ENCODE measurements at regions not wholly inside any gene's neighbourhood (a gene's known extent, or its start where the extent isn't known, plus 50 kb on each side); places are given as distances from the start of the nearest gene placed in this dataset.
"Not testable (repeated sequence)": the region's sequence is repeated elsewhere in the genome, so short reads cannot be mapped to it uniquely, and the experiment has no call there.

DNA sequence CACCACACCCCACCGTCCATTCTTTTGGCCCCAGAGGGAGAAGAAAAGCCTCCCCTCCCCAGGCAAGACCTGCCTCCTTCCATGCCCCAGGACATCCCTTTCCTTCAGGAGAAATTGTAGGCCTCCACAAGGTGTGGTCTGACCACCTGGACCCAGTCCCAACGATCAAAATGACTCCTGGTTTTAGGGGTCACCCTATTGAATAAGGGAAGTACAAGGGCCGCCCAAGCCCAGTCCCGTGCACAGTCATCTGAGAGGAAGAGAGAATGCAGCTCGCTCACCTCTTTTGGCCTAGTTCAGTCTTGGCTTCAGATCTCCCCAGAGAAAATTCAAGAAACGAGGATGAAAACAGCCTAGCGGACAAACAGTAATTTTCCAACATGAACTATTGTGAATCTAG lies 249.1 kb downstream of the UACA start:
- intact Hi-C loops (cut with DNase I), result no loop called here
- ATAC-seq, result no peak
- no peak for DNase-seq

DNA sequence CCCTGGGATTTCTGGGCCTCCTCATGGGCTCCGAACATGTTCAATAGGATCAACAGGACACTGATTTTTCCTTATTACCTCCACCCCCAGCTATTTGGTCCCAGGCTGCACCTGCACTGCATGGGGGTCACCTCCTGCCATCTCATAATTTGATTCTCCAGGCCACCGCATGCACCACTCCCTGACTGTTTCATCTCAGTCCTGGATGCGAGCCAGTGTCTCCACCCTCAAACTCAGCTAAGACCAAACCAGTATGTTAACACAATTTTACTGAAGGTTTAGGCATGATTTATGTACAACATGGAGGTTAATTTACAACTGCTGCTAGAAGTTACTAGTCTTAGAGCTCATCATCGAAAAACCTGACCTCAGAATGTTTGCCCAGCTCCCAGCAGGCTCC lies 249.5 kb downstream of the UACA start:
- ATAC-seq (no peak), DNase-seq (no peak)

DNA sequence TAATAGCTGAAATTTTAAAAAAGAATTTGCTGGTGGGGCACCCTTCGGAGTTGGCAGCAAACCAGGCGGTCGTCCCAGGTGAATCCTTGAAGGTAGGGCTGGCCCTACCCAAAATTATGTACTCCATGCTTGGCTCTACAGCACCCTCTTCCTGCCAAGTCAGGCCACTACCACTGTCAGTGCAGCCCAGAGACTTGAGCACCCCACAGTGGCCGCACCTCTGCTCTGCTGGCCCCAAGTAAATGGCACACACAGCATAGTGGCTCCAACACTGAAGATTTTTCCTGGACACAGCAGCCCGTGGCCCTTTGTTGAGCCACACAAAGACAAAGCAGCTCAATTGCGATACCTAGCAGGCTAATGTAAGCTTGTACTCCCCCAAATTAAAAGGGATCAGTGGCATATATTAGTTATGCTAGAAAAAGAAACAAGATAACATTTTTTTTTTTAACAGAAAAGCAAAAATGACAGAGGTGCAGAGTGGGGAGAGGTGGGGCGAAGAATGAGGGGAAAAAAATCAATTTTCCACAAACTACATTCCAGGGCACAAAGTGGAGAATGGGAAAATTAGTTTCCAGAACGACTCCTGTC lies 250.5 kb downstream of the UACA start:
- intact Hi-C loops (cut with DNase I), result no loop called here
- no peak for DNase-seq
- peak; percentile 30 to 43 for ATAC-seq

More for the DNA sequence above, 249.5 kb downstream of the UACA start:
- intact Hi-C loops (cut with DNase I), result no loop called here

DNA sequence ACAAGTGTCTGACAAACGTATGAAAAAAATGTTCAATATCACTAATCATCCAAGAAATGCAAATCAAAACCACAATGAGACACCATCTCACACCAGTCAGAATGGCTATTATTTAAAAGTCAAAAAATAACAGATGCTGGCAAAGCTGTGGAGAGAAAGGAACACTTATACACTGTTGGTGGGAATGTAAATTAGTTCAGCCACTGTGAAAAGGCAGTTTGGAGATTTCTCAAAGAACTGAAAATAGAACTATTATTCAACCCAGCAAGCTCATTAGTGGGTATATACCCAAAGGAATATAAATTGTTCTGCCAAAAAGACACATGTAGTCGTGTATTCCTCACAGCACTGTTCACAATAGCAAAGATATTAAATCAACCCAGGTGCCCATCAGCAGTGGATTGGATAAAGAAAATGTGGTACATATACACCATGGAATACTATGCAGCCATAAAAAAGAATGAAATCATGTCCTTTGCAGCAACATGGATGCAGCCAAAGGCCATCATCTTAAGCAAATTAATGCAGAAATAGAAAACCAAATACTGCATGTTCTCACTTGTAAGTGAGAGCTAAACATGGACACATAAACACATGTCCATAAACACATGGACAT lies 251.3 kb downstream of the UACA start:
- ATAC-seq, result not testable (repeated sequence)

DNA sequence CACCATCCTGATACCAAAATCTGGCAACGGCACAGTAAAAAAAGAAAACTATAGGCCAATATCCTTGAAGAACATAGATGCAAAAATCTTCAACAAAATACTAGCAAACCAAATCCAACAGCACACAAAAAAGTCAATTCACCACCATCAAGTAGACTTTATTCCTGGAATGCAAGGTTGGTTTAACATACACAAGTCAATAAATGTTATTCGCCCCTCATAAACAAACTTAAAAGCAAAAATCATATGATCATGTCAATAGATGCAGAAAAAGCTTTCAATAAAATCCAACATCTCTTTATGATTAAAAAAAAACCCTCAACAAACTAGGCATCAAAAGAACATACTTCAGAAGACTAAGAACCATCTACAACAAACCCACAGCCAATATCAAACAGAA lies 252.9 kb downstream of the UACA start:
- no peak for DNase-seq
- intact Hi-C loops (cut with DNase I), result no loop called here

More for the DNA sequence above, 251.3 kb downstream of the UACA start:
- intact Hi-C loops (cut with DNase I); DNase-seq: not testable (repeated sequence)

DNA sequence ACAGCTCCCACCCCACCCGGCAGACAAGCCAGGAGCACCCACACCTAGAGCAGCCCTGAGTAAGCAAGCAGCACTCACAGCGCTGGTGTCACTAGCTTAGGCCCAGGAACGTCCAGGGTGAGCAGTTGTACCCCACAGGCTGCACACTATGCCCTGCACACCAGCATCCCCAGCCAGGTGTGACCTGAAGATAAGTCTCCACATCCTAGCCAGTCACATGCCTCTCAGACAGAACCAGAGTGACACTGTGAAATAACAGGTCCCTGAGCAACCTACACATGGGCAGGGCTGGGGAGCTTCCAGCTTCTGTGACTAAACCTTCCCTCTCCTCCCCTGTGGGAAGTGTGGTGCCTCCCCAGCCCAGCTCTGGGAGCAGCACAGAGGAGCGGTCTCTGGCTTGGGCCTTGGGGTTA lies 253.6 kb downstream of the UACA start:
- intact Hi-C loops (cut with DNase I), result no loop called here
- DNase-seq (no peak), ATAC-seq (no peak)

More for the DNA sequence above, 252.9 kb downstream of the UACA start:
- ATAC-seq, result no peak

DNA sequence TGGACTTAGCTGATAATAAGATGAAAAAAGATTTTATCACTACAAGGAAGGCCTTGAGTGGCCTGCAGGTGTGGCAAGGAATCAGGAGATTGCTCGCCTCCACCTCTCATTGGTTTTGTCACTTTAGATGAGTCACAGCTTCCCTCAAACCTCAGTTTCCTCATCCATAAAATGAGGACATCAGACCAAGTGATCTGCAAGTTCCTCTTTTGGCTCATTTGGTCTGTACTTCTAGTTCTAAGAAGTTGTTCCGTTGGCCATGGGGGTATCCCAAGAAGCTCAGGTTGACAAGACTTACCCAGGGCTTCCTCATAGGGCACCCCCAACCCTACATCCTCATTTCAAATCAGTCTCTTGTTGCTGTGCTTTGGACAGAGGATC lies 254.1 kb downstream of the UACA start:
- intact Hi-C loops (cut with DNase I), result no loop called here
- peak in 1 of 2 donors; percentile 1 for ATAC-seq

DNA sequence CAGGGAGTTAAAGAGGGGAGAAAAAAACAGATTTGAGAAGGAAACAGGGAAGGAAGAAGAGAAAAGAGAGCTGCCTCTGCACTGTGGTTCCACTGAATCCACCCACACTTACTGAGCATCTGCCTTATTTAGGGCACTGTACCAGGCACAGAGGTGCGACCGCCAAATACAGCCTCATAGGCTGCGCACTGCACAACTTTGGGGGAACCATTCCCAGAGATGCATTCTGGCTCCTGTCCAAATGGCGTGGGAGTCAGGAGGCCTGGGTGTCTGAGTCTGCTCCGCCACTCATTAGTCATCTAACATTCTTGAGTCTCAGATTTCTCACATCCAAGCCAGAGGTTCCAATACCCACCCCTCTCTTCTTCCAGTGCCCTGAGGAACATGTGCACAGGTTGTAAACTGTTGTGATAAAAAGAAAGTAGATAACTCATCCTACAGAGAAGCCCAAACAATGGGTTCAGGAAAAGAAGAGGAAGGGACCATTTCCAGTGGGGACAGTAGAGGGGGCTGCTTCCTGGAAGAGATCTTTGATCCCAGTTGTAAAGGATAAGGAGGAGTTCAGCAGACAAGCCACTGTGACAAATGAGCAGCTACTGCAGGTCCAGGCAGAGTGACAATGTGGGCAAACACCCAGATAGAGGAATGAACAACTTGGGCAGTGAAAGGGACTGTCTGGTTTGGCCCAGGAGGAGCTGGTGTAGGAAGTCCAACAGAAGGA lies 254.6 kb downstream of the UACA start:
- intact Hi-C loops (cut with DNase I), result no loop called here
- no peak for DNase-seq
- peak in 1 of 2 donors; percentile 27 for ATAC-seq

More for the DNA sequence above, 254.1 kb downstream of the UACA start:
- DNase-seq, result no peak

DNA sequence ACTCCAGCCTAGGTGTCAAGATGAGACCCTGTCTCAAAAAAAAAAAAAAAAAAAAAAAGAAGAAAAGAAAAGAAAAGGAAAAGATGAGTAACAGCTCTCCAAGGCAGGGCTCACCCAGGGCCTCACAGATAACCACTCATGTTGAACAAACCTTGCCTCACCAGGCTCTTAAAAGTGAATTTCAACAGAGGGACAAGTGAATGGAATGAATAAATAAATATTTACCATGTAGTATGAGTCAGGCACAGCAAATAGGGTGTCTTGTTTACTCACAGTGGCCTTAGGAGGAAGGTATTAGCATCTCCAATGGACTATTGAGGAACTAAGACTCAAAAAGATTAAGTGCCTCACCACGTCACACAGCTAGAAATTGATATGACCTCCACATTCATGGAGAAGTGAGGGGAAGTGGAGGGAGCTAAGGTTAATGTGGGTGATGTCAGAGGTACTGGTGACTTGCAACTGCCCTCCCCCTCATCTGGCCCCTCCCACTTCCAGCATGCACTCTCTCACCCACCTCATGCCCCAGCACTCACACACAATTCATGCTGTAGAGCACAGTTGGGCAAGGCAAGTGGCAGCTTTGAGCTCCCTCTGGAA lies 255.5 kb downstream of the UACA start:
- no peak for DNase-seq
- intact Hi-C loops (cut with DNase I), result no loop called here
- ATAC-seq, result peak in 1 of 2 donors; percentile 2

DNA sequence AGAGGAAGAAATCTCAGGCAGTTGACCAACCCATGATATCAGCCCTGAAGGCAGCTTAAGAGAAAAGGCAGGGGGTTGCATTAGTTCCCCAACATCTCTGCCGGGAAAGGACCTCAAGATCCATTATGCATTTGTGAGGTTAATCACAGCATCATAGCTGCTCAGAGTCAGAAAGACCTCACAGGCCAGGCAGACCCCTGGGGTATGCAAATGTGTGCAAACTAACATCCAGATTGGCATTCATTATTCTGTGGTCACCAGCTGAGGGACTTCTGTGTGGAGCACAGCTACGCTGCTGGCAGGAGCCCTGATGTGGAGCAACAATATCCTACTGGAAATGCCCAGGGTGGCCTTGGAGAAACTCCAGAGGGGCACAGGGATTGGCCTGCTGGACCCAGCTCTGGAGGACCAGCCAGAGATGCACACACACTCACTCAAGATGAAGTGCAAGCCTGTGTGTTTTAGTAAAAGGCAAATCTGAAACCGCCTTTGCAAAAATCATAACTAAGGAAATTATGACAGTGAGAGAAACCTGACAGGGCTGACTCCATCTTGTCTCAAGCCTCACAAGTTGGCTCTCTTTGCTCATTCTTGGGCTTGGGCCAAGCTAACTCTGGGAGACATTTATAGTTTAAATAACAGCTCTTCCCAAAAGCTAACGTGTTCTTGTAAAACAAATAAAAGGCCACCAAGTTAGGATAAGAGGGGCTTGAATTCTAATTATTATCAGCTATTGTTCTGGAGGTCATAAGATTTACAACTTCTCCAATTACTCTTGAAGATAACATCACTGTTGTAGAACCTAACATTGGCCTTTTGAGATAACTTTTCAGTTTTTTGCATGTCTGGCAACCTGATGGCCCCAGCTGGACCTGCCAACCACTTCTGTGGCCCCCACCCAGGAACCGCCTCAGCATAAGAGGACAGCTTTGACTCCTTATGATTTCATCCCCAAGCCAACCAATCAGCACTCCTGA lies 257.1 kb downstream of the UACA start:
- no peak for DNase-seq
- intact Hi-C loops (cut with DNase I), result no loop called here
- peak in 1 of 2 donors; percentile 28 for ATAC-seq

DNA sequence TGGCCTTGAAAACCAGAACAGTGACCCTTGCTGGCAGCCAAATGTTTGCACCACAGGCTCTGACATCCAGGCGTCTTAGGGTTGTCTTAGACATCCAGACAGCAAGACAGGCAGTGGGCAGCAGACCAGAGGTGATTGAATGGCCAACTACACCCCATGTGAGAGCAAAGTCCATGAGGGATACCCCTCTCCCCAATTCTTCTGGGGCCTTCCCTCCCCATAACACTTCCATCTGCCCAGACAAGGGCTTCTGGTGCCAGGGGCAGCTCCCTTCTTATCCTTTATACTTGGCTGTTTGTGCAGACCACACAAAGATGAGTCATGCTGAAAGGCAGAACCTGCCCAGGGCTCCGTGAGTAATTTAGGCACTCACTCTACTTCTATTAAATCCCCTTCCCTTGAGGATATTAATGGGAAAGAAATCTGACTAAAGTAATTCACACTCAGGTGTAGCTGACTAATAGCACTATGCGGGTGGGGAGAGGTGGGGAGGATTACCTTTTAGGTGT lies 257.9 kb downstream of the UACA start:
- ATAC-seq, result peak; percentile 42 to 83
- intact Hi-C loops (cut with DNase I), result no loop called here

DNA sequence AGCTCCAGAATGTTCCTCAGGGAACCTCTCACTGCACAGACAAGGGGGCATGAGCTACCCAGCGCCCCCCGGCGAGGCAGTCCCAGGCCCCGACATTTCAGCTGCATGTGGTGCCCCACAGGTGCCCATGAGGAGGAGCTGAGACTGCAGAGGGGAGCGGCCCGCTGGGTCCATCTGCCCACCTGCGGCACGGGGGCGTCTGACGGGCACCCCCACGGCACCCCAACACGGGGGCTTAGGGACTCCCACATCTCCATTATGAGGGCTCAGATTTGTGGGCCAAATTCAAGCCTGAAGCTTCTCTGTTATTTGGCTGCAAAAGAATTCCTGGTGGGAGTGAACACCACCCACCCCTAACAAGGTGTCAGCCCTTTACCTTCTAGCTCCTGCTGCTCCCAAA lies 258.4 kb downstream of the UACA start:
- ATAC-seq (peak in 1 of 2 donors; percentile 10), DNase-seq (no peak)
- intact Hi-C loops (cut with DNase I), result no loop called here

More for the DNA sequence above, 257.9 kb downstream of the UACA start:
- DNase-seq, result peak; percentile 36

DNA sequence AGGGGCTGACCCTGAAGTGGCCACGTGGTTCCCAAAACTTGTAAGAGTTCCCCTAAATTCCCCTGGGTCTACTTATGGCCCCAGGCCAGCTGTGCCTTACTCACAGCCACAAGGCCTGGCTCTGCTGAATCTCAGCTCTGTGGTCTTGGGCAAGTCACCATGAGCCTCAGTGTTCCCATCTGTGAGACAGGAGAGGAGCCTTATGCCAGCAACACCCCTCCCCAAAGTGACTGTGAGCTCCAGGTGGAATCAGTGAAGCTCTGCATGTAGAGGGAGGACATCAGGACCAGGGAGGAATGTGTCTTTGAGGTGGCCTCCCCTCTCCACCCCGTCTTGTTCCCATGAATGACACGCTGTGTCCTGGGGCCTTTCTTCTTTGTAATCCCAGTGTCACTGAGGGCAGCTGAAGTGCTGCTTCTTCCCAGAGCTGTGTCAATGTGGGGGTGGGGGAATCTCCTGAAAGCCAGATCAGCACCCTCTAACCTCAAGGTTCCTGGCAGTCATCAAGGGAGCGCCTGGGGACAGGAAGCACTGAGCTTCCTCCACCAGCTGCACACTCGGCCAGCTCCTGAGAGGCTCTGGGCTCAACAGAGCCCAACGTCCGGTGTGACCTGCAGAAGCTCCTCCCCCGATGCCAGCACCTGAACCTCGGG lies 258.9 kb downstream of the UACA start:
- ATAC-seq, result peak; percentile 41 to 63
- peak; percentile 81 for DNase-seq
- intact Hi-C loops (cut with DNase I), result no loop called here

DNA sequence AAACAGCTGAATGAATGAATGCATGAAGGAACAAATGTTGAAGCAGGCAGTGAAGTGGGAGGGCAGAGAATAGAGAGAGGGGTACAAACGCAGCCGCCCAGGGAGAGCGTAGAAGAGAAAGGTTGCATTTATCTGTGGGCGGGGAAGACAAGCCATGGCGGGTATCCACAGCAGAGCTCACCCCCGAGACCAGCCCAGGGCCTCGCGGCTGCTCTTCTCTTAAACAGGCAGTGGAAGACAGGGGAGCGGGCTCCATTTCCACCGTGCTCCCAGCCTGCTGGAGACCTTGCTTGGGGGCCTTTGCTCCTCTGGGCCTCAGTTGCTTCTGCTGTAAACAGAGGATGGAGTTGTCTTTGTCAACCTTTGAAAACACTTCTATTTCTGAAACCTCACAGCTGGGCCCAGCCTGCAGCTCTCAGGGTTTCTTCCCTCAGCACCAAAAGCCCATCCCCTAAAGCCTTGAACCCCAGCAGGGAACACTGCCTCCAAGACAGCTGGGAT lies 259.5 kb downstream of the UACA start:
- no peak for DNase-seq
- intact Hi-C loops (cut with DNase I), result no loop called here
- no peak for ATAC-seq

DNA sequence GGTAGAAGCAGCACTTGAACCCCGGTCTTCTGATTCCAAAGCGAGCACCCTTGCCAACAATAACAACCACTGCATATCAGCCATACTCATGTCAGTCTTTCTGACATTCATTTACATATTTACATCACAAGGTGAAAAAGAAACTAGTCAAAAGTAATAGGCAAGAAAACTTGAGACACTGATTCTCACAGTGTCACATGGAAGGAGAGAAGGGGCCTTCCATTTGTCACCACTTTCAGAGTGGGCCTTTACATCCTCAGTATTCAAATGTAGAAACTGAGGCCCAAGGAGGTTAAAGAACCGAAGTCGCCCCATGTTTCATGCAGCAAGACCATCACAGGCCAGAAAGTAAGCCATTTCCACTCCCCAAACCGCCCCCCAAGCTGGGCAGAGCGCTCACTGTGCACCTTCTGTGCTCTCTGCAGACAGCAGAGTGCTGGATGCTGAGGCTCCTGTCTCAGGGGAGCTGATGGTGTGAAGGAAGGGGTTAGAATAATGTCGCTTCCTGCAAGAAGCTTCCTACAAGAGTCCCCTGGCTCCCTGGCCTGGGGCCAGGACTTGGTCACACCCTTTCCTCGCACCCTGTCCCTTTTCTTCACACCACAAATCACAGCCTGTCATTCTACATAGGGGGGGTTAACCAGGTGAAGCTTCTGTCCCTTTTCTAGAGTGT lies 260.1 kb downstream of the UACA start:
- DNase-seq, result no peak

DNA sequence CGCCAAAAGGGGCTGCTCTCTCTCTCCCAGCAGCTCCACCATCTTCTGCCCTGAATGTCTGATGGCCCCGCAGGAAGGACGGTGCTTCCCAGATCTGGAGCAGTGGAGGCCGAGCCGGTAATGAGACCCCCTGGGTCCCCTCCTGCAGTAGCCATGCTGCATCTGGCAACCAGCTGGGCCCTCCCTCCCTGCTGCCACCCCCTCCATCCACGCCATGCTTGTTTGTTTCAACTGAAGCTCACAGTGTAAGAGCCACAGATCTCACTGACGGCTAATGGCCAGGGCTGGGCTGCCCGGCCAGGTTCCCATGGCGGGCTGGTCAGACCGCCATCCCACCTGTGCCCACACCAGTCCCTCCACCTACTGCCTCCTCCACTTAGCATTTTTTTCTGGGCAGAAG lies 260.8 kb downstream of the UACA start:
- intact Hi-C loops (cut with DNase I), result no loop called here
- no peak for DNase-seq
- ATAC-seq, result no peak

More for the DNA sequence above, 260.1 kb downstream of the UACA start:
- intact Hi-C loops (cut with DNase I), result no loop called here
- ATAC-seq, result no peak

DNA sequence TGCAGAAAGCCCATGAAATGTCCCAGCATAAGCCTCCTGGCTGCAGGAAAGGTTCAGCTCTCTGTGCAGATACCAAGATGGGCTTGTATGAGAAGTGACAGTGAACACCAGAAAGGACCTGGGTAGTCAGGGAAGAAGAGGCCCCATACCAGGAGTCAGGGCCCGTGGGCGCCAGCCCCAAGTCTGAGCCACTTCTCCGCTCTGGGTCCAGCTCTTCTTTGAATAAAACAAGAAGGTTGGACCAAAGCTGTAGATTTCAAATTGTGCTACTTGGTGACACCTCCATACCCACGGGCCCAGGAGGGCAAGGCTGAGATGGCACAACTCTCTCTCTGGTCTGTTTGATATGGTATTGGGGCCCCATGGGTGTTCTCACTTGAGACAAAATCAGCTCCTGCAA lies 261.5 kb downstream of the UACA start:
- no peak for ATAC-seq
- no peak for DNase-seq
- intact Hi-C loops (cut with DNase I), result no loop called here

Data from left cardiac atrium (tissue), 4 donors.